COLO668 (cell line): ENCODE measurements at regions not wholly inside any gene's neighbourhood (a gene's known extent, or its start where the extent isn't known, plus 50 kb on each side); places are given as distances from the start of the nearest gene placed in this dataset.
"Not testable (repeated sequence)": the region's sequence is repeated elsewhere in the genome, so short reads cannot be mapped to it uniquely, and the experiment has no call there.

Experiments
- DNase-seq: peaks from one replicate; lab custom pipeline; 2025; ENCODE audit not compliant: unreplicated experiment; lab: John Stamatoyannopoulos, UW

DNA sequence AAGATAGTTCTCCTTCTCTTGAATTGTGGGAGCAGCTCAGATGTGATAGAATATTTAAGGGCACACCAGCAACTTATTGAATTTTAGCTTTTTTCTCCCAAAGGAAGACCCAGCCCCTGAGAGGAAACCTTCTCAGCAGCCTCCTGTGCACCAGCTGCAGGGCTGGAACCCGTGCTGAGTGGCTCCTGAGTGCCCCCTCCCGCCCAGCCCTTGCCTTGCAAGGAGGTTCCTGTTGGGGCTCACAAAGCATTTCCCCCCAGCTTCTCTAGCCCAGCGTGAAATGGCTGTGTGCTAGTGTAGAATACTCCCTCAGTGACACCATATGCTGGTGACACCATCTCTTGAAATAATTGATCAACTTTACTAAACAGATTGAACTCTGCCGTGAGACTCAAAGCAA lies 1180.1 kb downstream of the TMEM121 start:
- not testable (repeated sequence) for DNase-seq

DNA sequence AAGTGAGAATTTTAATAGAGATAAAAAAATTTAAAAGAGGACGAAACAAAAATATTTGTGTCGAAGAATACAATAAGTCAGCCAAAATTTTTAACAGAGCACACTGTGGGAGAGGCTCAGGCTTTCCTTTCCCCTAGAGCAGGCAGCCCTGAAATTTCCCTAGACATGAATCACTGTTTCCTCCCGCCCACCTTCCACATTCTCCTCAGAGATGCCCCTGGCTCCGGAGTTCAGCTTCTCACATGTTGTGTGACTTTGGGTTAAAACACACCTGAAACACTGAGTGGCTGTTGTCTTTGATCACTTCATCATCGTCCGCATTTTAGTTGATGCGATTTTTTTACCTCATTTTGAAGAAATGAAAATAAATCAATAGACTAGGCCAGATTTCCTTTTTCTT lies 1183.8 kb downstream of the TMEM121 start:
- not testable (repeated sequence) for DNase-seq

GRCh38 chr14:106712513-106712912 lies 1186.1 kb downstream of the TMEM121 start:
- DNase-seq: not testable (repeated sequence)

GRCh38 chr14:106714446-106715428 lies 1188.4 kb downstream of the TMEM121 start:
- DNase-seq: not testable (repeated sequence)

DNA sequence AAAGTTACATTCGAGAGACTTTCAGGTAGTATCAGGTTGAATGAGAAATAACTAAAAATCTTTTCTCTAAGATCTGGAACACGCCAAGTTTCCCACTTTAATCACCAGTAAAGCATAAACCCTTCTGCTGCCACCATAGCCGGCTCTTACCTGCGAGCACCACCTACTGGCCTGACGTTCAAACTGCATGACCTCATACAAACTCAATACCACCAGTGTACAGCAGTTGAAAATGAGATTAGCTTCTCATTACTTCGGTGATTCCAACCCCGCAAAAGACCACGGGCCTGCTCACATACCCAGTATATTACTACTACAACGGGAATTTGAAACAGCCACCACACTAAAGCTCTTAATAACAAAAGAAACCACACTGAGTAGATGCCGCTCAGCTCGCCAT lies 1191.2 kb downstream of the TMEM121 start:
- DNase-seq: not testable (repeated sequence)

DNA sequence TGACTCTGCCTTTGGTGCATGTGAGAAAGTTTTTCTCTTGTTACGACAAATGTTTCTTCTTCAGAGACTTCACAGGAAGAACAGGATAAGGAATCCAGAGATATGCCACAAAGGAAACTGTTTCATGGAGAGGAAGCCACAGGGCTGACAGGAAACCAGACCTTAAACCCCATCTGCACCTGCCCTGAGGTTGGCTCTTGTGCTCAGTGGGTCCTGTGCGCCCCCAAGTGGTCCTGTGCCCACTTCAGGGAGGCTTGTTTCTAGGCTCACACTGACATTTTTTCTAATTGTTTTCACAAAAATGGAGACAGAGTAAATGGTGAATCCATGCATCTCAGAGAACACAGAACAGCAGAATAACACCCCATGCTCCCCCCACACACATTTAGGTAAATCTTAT lies 1193.5 kb downstream of the TMEM121 start:
- not testable (repeated sequence) for DNase-seq

DNA sequence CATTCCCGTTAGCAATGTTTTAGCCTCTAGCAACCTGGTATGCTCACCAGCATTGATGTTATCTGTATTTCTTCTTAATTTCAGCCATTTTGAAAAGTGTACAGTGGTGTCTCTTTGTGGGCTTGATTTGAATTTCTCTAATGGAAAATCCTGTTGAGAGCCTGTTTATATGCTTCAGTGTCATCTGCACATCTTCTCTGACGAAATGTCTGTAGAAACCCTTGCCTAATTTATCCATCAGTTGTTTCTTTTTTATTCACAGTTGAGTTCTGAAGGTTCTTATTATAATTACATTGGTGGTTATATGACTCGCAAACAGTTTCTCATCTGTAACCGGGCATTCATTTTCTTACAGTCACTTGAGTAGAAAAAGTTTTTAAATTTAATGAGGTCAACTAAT lies 1195.5 kb downstream of the TMEM121 start:
- DNase-seq: not testable (repeated sequence)

DNA sequence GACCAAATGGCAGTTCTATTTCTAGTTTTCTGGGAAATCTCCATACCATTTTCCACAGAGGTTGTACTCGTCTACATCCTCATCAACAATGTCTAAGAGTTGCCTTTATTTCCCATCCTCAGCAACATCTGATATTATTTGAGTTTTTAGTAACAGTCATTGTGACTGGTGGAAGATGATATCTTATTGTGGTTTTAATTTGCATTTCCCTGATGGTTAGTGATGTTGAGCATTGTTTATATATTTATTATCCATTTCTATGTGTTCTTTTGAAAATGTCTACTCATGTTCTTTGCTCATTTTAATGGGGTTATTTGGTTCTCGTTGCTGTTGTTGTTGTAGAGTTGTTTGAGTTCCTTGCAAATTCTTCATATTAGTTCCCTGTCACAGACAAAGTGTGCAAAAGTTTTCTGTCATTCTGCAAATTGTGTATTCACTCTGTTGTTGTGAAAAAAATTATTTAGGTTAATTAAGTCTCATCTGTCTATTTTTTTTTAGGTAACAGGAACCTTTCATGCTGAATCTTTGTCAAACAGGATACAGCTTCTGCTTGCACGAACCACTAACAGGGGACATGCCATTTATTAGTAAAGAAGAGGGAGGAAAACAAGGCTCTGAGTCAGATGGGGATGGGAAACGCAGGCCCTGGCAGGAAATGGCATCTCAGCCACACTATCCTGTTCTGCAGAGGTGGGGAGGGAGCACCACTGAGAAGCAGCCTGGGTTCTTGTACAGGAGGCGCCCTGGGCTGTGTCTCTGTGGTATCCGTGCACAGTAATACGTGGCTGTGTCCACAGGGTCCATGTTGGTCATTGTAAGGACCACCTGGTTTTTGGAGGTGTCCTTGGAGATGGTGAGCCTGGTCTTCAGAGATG lies 1196.7 kb downstream of the TMEM121 start:
- DNase-seq: not testable (repeated sequence)

GRCh38 chr14:106727962-106728361 lies 1201.6 kb downstream of the TMEM121 start:
- peak; percentile 29 for DNase-seq

GRCh38 chr14:106728611-106729010 lies 1202.2 kb downstream of the TMEM121 start:
- no peak for DNase-seq

GRCh38 chr14:106729551-106729950 lies 1203.2 kb downstream of the TMEM121 start:
- DNase-seq: no peak

GRCh38 chr14:106733771-106734170 lies 1207.4 kb downstream of the TMEM121 start:
- no peak for DNase-seq

GRCh38 chr14:106737021-106737420 lies 1210.6 kb downstream of the TMEM121 start:
- no peak for DNase-seq

DNA sequence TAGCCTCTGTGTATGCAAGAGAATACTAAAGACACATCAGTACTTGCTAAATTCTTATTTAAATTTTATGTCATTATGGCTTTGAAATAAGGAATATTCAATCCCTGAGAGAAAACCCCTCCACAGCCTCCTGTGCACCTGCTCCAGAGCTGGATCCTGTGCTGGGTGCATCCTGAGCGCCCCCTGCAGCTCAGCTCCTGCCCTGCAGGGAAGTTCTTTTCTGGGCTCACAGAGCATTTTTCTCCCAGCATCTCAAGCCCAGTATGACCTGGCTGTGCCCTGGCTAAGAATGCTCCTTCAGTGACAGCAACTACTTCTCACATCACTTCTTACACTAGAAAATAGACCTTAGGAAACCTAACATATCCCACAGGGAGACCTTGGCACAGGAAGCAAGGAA lies 1211.7 kb downstream of the TMEM121 start:
- no peak for DNase-seq

DNA sequence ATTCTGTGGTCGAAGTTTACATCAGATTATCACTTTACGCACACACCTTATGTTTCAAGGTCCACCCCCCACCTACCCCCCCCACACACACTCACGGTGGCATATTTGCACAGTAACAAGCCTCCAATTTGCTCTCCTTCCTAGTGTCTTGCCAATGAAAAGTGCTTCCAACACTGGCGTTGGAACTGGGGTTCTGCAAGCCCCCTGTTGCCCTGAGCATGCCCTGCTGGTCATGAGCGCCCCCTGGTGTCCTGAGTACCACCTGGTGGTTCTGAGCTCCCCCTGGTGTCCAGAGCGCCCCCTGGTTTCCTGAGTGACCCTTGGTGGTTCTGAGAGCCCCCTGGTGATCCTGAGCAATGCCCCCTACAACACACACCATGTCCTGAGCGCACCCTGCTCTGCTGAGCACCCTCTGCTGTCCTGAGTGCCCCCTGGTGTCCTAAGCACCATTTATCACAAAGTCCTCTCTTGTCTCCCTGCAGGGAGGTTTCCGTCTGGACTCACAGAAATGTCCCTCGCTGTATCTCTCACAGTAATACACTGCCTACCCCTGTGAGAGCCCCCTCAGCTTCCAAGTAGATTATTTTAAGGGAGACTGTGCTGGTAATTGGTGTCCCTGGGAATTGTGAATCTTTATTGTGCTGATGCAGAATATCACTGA lies 1212.3 kb downstream of the TMEM121 start:
- not testable (repeated sequence) for DNase-seq

GRCh38 chr14:106741086-106741827 lies 1214.9 kb downstream of the TMEM121 start:
- DNase-seq: peak; percentile 52

- not testable (repeated sequence) for DNase-seq
Measured at GRCh38 chr14:106745016-106745767, 1218.8 kb downstream of the TMEM121 start.

- DNase-seq: not testable (repeated sequence)
Measured at GRCh38 chr14:106750089-106750488, 1223.7 kb downstream of the TMEM121 start.

DNA sequence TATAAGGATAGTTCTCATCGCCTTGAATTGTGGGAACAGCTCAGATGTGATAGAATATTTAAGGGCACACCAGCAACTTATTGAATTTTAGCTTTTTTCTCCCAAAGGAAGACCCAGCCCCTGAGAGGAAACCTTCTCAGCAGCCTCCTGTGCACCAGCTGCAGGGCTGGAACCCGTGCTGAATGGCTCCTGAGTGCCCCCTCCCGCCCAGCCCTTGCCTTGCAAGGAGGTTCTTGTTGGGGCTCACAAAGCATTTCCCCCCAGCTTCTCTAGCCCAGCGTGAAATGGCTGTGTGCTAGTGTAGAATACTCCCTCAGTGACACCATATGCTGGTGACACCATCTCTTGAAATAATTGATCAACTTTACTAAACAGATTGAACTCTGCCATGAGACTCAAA lies 1227.4 kb downstream of the TMEM121 start:
- not testable (repeated sequence) for DNase-seq

DNA sequence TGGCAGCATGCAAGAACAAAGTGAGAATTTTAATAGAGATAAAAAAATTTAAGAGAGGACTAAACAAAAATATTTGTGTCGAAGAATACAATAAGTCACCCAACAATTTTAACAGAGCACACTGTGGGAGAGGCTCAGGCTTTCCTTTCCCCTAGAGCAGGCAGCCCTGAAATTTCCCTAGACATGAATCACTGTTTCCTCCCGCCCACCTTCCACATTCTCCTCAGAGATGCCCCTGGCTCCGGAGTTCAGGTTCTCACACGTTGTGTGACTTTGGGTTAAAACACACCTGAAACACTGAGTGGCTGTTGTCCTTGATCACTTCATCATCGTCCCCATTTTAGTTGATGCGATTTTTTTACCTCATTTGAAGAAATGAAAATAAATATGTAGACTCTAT lies 1231.1 kb downstream of the TMEM121 start:
- not testable (repeated sequence) for DNase-seq
